ENCODE measurements at regions not wholly inside any gene's neighbourhood (a gene's known extent, or its start where the extent isn't known, plus 50 kb on each side); places are given as distances from the start of the nearest gene placed in this dataset.
"Not testable (repeated sequence)": the region's sequence is repeated elsewhere in the genome, so short reads cannot be mapped to it uniquely, and the experiment has no call there.

DNA sequence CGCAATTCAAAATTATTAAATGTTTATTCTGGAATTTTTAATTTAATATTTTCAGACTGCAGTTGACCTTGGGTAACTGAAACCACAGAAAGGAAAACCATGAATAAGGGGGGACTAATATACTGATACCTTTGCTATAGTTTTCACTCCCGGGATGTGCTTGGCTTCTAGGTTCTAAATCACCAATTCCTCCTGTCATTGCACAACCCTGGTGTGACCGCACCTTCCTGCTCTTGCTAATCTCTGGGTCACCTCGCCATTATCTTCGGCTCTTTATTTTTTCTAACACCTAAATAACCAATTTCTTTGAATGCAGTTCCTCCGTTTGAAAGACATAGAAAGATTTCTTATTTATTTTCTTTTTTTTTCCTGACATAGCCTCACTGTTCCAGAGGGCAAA is 634.5 kb upstream of the GOT2 start:
- H3K4me1 ChIP-seq (replicated peaks), result no peaks in the 10 kb centered on the region
- H3K27ac ChIP-seq, result no peak overlapping the region
- no peak for DNase-seq (ENCODE audit: low read depth in 1 of 2, low spot score in 2 of 2)
- H3K36me3 ChIP-seq, result no peaks in the 10 kb centered on the region
- H3K27me3 ChIP-seq (replicated peaks), result no peaks in the 10 kb centered on the region
- no peaks in the 10 kb centered on the region for H3K9me3 ChIP-seq (replicated peaks)
- H3K4me3 ChIP-seq, result no peak overlapping the region

- no peak for DNase-seq (ENCODE audit: low read depth in 1 of 2, low spot score in 2 of 2)
- Histone ChIP-seq H3K4me3 (no peak overlapping the region), H3K27me3 (replicated peaks) (no peaks in the 10 kb centered on the region), H3K36me3 (no peaks in the 10 kb centered on the region), H3K9me3 (replicated peaks) (no peaks in the 10 kb centered on the region), H3K4me1 (replicated peaks) (no peaks in the 10 kb centered on the region), H3K27ac (no peak overlapping the region)
Measured at GRCh38 chr16:59356709-59357108, 622.6 kb upstream of the GOT2 start.

- H3K27ac ChIP-seq, result no peak overlapping the region
- DNase-seq (ENCODE audit: low read depth in 1 of 2, low spot score in 2 of 2), result no peak
Measured at GRCh38 chr16:59356144-59356543, 622.0 kb upstream of the GOT2 start.

DNA sequence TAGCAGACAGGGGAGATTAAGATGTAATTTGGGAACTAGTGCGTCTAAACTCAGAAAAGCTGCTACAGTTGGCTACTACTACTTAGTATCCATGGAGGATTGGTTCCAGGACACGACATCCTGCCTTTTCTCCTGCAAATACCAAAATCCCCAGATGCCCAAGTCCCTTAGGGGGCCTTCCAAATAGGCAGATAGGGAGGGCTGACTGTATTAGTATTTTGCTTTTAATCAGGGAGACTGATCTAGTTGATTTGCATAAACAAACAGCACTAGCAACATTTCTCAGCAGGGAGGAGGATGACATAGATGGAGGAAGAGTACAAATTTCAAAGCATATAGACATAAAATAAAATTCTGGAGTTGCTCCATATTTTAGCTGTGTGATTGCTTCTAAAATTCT is 621.6 kb upstream of the GOT2 start:
- Histone ChIP-seq H3K9me3 (replicated peaks) (no peaks in the 10 kb centered on the region), H3K36me3 (no peaks in the 10 kb centered on the region), H3K4me3 (no peak overlapping the region), H3K27ac (no peak overlapping the region), H3K27me3 (replicated peaks) (no peaks in the 10 kb centered on the region), H3K4me1 (replicated peaks) (no peaks in the 10 kb centered on the region)
- DNase-seq (ENCODE audit: low read depth in 1 of 2, low spot score in 2 of 2), result no peak

More at GRCh38 chr16:59356144-59356543, 622.0 kb upstream of the GOT2 start:
- Histone ChIP-seq H3K4me3 (no peak overlapping the region), H3K27me3 (replicated peaks) (no peaks in the 10 kb centered on the region), H3K9me3 (replicated peaks) (no peaks in the 10 kb centered on the region), H3K36me3 (no peaks in the 10 kb centered on the region), H3K4me1 (replicated peaks) (no peaks in the 10 kb centered on the region)

- no peaks in the 10 kb centered on the region for H3K9me3 ChIP-seq (replicated peaks)
- H3K27ac ChIP-seq, result no peak overlapping the region
- no peaks in the 10 kb centered on the region for H3K27me3 ChIP-seq (replicated peaks)
- H3K36me3 ChIP-seq, result no peaks in the 10 kb centered on the region
- no peak for DNase-seq (ENCODE audit: low read depth in 1 of 2, low spot score in 2 of 2)
- H3K4me3 ChIP-seq, result no peak overlapping the region
- no peaks in the 10 kb centered on the region for H3K4me1 ChIP-seq (replicated peaks)
Measured at GRCh38 chr16:59351305-59351903, 617.3 kb upstream of the GOT2 start.

DNA sequence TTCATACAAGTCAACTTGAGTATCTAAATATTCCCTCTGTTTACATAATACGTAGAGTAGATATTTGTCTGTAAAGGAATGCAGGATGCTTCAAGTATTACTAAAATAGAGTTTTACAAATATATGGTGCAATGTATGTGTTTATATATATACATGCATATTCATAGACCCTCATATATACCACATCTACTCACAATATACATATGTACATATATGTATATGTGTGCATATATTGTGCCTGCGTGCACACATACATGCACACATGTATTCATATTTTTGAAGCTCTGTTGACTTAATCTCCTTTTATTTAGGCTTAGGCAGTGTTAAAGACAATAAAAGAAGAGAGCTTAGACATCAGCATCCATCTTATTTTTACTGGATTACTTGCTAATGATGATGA is 616.6 kb upstream of the GOT2 start:
- Histone ChIP-seq H3K27me3 (replicated peaks) (no peaks in the 10 kb centered on the region), H3K9me3 (replicated peaks) (no peaks in the 10 kb centered on the region), H3K27ac (no peak overlapping the region), H3K4me1 (replicated peaks) (no peaks in the 10 kb centered on the region), H3K36me3 (no peaks in the 10 kb centered on the region), H3K4me3 (no peak overlapping the region)
- no peak for DNase-seq (ENCODE audit: low read depth in 1 of 2, low spot score in 2 of 2)

DNA sequence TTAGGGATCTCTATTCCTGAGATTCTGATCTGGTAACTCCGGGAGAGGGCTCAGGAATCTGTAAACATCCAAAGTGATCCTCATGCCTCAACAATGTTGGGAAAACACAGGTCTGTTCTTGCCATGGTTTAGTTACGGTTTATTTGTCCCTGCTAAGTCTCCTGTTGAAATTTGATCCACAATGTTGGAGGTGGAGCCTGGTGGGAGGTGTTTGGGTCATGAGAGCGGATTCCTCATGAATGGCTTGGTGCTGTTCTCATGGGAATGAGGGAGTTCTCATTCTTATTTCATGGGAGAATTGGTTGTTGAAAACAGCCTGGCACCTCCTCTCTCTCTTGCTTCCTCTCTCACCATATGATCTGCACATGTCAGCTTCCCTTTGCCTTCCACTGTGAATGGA is 608.6 kb upstream of the GOT2 start:
- no peaks in the 10 kb centered on the region for H3K27me3 ChIP-seq (replicated peaks)
- no peaks in the 10 kb centered on the region for H3K9me3 ChIP-seq (replicated peaks)
- no peak overlapping the region for H3K27ac ChIP-seq
- H3K4me1 ChIP-seq (replicated peaks), result no peaks in the 10 kb centered on the region
- H3K36me3 ChIP-seq, result no peaks in the 10 kb centered on the region
- no peak for DNase-seq (ENCODE audit: low read depth in 1 of 2, low spot score in 2 of 2)
- no peak overlapping the region for H3K4me3 ChIP-seq

DNA sequence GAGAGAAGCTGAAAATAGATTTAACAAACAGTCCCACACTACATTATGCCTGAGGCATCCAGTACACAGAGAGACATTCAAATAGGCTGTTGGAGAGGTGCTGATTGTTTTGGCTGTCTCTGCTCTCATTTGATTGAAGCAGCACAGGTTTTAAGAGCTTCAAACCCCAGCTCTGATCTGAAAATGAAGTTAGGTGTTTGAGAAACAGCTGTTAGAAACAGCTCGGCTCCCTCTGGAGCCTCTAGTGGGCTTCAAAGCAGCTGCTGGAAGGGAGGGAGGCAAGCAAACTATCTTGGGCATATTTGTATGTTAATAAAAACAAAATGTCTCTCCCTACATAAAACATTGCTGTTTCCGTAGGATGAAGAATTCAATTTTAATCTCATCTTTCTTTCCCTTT is 607.3 kb upstream of the GOT2 start:
- no peaks in the 10 kb centered on the region for H3K9me3 ChIP-seq (replicated peaks)
- H3K4me1 ChIP-seq (replicated peaks), result no peaks in the 10 kb centered on the region

GRCh38 chr16:59339871-59340270 is 605.8 kb upstream of the GOT2 start:
- DNase-seq (ENCODE audit: low read depth in 1 of 2, low spot score in 2 of 2), result no peak
- Histone ChIP-seq H3K27ac (no peak overlapping the region), H3K27me3 (replicated peaks) (no peaks in the 10 kb centered on the region), H3K4me3 (no peak overlapping the region), H3K36me3 (no peaks in the 10 kb centered on the region), H3K9me3 (replicated peaks) (no peaks in the 10 kb centered on the region), H3K4me1 (replicated peaks) (no peaks in the 10 kb centered on the region)

More for the DNA sequence above, 607.3 kb upstream of the GOT2 start:
- Histone ChIP-seq H3K4me3 (no peak overlapping the region), H3K27me3 (replicated peaks) (no peaks in the 10 kb centered on the region), H3K36me3 (no peaks in the 10 kb centered on the region), H3K27ac (no peak overlapping the region)
- DNase-seq (ENCODE audit: low read depth in 1 of 2, low spot score in 2 of 2), result no peak

GRCh38 chr16:59336136-59336695 is 602.1 kb upstream of the GOT2 start:
- Histone ChIP-seq H3K27ac (no peak overlapping the region), H3K36me3 (no peaks in the 10 kb centered on the region), H3K9me3 (replicated peaks) (no peaks in the 10 kb centered on the region), H3K4me1 (replicated peaks) (no peaks in the 10 kb centered on the region), H3K27me3 (replicated peaks) (no peaks in the 10 kb centered on the region), H3K4me3 (no peak overlapping the region)
- DNase-seq (ENCODE audit: low read depth in 1 of 2, low spot score in 2 of 2), result no peak

DNA sequence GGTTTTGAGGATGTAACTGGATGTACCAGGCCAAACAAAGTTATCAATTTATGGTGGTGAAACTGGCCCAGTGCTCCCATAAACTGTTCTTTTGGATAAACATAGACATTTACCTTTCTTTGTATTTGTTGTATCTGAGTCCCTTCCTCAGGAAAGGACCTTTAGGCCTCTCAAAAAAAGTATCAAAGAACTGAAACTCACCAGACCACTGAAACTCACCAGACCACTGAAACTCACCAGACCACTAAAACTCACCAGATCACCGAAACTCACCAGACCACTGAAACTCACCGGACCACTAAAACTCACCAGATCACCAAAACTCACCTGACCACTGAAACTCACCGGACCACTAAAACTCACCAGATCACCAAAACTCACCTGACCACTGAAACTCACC is 597.6 kb upstream of the GOT2 start:
- not testable (repeated sequence) for H3K4me3 ChIP-seq; H3K36me3 ChIP-seq; H3K9me3 ChIP-seq (replicated peaks); DNase-seq (ENCODE audit: low read depth in 1 of 2, low spot score in 2 of 2); H3K27ac ChIP-seq; H3K4me1 ChIP-seq (replicated peaks); H3K27me3 ChIP-seq (replicated peaks)

- Histone ChIP-seq H3K4me1 (replicated peaks) (no peaks in the 10 kb centered on the region), H3K9me3 (replicated peaks) (0 out of 2 replicates have a peak, but pooled peaks cover 2% of the 10 kb centered on the region), H3K27ac (no peak overlapping the region), H3K4me3 (no peak overlapping the region), H3K27me3 (replicated peaks) (no peaks in the 10 kb centered on the region), H3K36me3 (no peaks in the 10 kb centered on the region)
- no peak for DNase-seq (ENCODE audit: low read depth in 1 of 2, low spot score in 2 of 2)
Measured at GRCh38 chr16:59330019-59330670, 596.0 kb upstream of the GOT2 start.

DNA sequence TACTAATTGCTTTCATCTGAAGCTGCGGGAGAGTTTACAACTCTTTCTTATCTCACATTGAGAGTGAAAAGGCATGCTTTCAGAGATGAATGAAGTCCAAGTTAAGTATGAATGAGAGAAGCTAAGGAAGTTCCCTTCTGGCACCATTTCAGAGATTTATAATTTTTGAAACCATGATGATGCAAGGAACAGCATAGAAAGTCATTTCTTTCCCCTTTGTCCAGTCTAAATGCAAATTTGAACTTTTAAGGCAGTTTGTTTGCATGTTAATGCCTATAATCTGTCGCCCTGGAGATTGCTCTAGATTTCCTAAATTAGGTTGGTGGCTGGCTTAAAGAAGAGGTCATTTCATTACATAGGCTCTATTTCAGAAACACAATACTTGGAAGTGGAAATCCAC is 594.8 kb upstream of the GOT2 start:
- Histone ChIP-seq H3K27ac (no peak overlapping the region), H3K27me3 (replicated peaks) (no peaks in the 10 kb centered on the region), H3K36me3 (no peaks in the 10 kb centered on the region), H3K4me3 (no peak overlapping the region), H3K4me1 (replicated peaks) (no peaks in the 10 kb centered on the region), H3K9me3 (replicated peaks) (0 out of 2 replicates have a peak, but pooled peaks cover 2% of the 10 kb centered on the region)
- DNase-seq (ENCODE audit: low read depth in 1 of 2, low spot score in 2 of 2), result no peak

DNA sequence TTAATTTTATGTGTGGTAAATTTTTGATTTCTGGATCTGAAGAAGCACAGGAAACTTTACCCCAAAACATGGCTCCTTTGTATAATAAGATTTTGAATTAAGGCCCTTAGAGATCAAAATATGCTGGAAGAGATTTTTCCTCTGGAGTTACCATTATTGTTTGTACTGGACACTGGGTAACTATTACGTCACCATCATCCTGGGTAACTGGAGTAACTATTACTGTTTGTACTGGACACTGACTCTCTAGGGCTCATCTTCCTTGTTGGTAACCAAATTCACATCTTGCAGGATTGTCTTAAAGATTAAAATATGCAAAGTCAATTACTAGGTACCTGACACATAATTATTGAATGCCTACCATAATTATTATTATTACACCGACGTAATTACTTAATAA is 593.8 kb upstream of the GOT2 start:
- H3K36me3 ChIP-seq, result no peaks in the 10 kb centered on the region
- no peaks in the 10 kb centered on the region for H3K27me3 ChIP-seq (replicated peaks)
- H3K9me3 ChIP-seq (replicated peaks), result 0 out of 2 replicates have a peak, but pooled peaks cover 2% of the 10 kb centered on the region
- DNase-seq (ENCODE audit: low read depth in 1 of 2, low spot score in 2 of 2), result no peak
- no peak overlapping the region for H3K4me3 ChIP-seq
- no peaks in the 10 kb centered on the region for H3K4me1 ChIP-seq (replicated peaks)
- no peak overlapping the region for H3K27ac ChIP-seq

All from SJSA1 (cell line).